ENCODE measurements at regions not wholly inside any gene's neighbourhood (a gene's known extent, or its start where the extent isn't known, plus 50 kb on each side); places are given as distances from the start of the nearest gene placed in this dataset.

- Histone ChIP-seq H3K9me3 (ENCODE audit: control insufficient read depth in 2 of 2, low read length in 2 of 2) (no peaks in the 10 kb centered on the region), H3K36me3 (ENCODE audit: control insufficient read depth, insufficient read depth, low read length) (no peaks in the 10 kb centered on the region), H3K27me3 (ENCODE audit: control insufficient read depth, insufficient read depth, low read length) (no peaks in the 10 kb centered on the region), H3K4me3 (ENCODE audit: low read depth, low read length) (no peak overlapping the region), H3K4me1 (ENCODE audit: control insufficient read depth, insufficient read depth, low read length, poor library complexity, severe bottlenecking) (no peaks in the 10 kb centered on the region), H3K27ac (ENCODE audit: insufficient read depth, low read length, poor library complexity, severe bottlenecking) (no peak overlapping the region)
- peaks cover 0 to 2% (median 0%) of the 10 kb centered on the region in 4 donors for H3K4me1 Mint-ChIP-seq
- DNase-seq (no peak), ATAC-seq (ENCODE audit: low read depth in 2 of 2) (no peak)
- H3K27me3 Mint-ChIP-seq: peaks cover 5% of the 10 kb centered on the region
- no peaks in the 10 kb centered on the region for H3K36me3 Mint-ChIP-seq
- H3K9me3 Mint-ChIP-seq: peaks cover 0 to 3% (median 0%) of the 10 kb centered on the region in 7 donors
- no peak overlapping the region for H3K4me3 Mint-ChIP-seq
- H3K27ac Mint-ChIP-seq: peak overlapping the region in 1 of 3 donors; percentile 50
These were observed 57.9 kb downstream of the FBXO2 start for GRCh38 chr1:11596295-11596694.

- Mint-ChIP-seq H3K4me3 (no peak overlapping the region), H3K9me3 (peaks cover 0 to 3% (median 0%) of the 10 kb centered on the region in 7 donors), H3K36me3 (no peaks in the 10 kb centered on the region), H3K27ac (no peak overlapping the region), H3K27me3 (peaks cover 5% of the 10 kb centered on the region), H3K4me1 (peaks cover 0 to 2% (median 0%) of the 10 kb centered on the region in 4 donors)
- Histone ChIP-seq H3K27me3 (ENCODE audit: control insufficient read depth, insufficient read depth, low read length) (no peaks in the 10 kb centered on the region), H3K9me3 (ENCODE audit: control insufficient read depth in 2 of 2, low read length in 2 of 2) (no peaks in the 10 kb centered on the region), H3K36me3 (ENCODE audit: control insufficient read depth, insufficient read depth, low read length) (no peaks in the 10 kb centered on the region), H3K4me3 (ENCODE audit: low read depth, low read length) (no peak overlapping the region), H3K27ac (ENCODE audit: insufficient read depth, low read length, poor library complexity, severe bottlenecking) (no peak overlapping the region), H3K4me1 (ENCODE audit: control insufficient read depth, insufficient read depth, low read length, poor library complexity, severe bottlenecking) (no peaks in the 10 kb centered on the region)
- DNase-seq (no peak), ATAC-seq (ENCODE audit: low read depth in 2 of 2) (no peak)
These were observed 58.9 kb downstream of the FBXO2 start for GRCh38 chr1:11595285-11595684.

- ATAC-seq (ENCODE audit: low read depth in 2 of 2): no peak
These were observed 59.6 kb downstream of the FBXO2 start for GRCh38 chr1:11594625-11595024.

GRCh38 chr1:11594222-11594621 is 60.0 kb downstream of the FBXO2 start:
- no peaks in the 10 kb centered on the region for H3K4me1 ChIP-seq (ENCODE audit: control insufficient read depth, insufficient read depth, low read length, poor library complexity, severe bottlenecking)
- Mint-ChIP-seq H3K4me3 (no peak overlapping the region), H3K27me3 (peaks cover 5% of the 10 kb centered on the region), H3K27ac (no peak overlapping the region), H3K9me3 (peaks cover 0 to 3% (median 0%) of the 10 kb centered on the region in 7 donors), H3K36me3 (no peaks in the 10 kb centered on the region), H3K4me1 (peaks cover 0 to 2% (median 0%) of the 10 kb centered on the region in 4 donors)
- DNase-seq: no peak
- no peak overlapping the region for H3K27ac ChIP-seq (ENCODE audit: insufficient read depth, low read length, poor library complexity, severe bottlenecking)
- H3K36me3 ChIP-seq (ENCODE audit: control insufficient read depth, insufficient read depth, low read length): no peaks in the 10 kb centered on the region
- no peak for ATAC-seq (ENCODE audit: low read depth in 2 of 2)
- H3K4me3 ChIP-seq (ENCODE audit: low read depth, low read length): no peak overlapping the region
- H3K27me3 ChIP-seq (ENCODE audit: control insufficient read depth, insufficient read depth, low read length): no peaks in the 10 kb centered on the region
- H3K9me3 ChIP-seq (ENCODE audit: control insufficient read depth in 2 of 2, low read length in 2 of 2): no peaks in the 10 kb centered on the region

More at GRCh38 chr1:11594625-11595024, 59.6 kb downstream of the FBXO2 start:
- DNase-seq: no peak
- Histone ChIP-seq H3K27ac (ENCODE audit: insufficient read depth, low read length, poor library complexity, severe bottlenecking) (no peak overlapping the region), H3K4me1 (ENCODE audit: control insufficient read depth, insufficient read depth, low read length, poor library complexity, severe bottlenecking) (no peaks in the 10 kb centered on the region), H3K27me3 (ENCODE audit: control insufficient read depth, insufficient read depth, low read length) (no peaks in the 10 kb centered on the region), H3K36me3 (ENCODE audit: control insufficient read depth, insufficient read depth, low read length) (no peaks in the 10 kb centered on the region), H3K9me3 (ENCODE audit: control insufficient read depth in 2 of 2, low read length in 2 of 2) (no peaks in the 10 kb centered on the region), H3K4me3 (ENCODE audit: low read depth, low read length) (no peak overlapping the region)
- H3K4me1 Mint-ChIP-seq: peaks cover 0 to 2% (median 0%) of the 10 kb centered on the region in 4 donors
- H3K27me3 Mint-ChIP-seq: peaks cover 5% of the 10 kb centered on the region
- H3K36me3 Mint-ChIP-seq: no peaks in the 10 kb centered on the region
- H3K4me3 Mint-ChIP-seq: no peak overlapping the region
- H3K27ac Mint-ChIP-seq: no peak overlapping the region
- H3K9me3 Mint-ChIP-seq: peaks cover 0 to 3% (median 0%) of the 10 kb centered on the region in 7 donors

GRCh38 chr1:11592752-11593151 is 61.5 kb downstream of the FBXO2 start:
- Mint-ChIP-seq H3K36me3 (no peaks in the 10 kb centered on the region), H3K27ac (no peak overlapping the region), H3K9me3 (peaks cover 0 to 3% (median 0%) of the 10 kb centered on the region in 7 donors), H3K4me3 (no peak overlapping the region), H3K4me1 (peaks cover 0 to 2% (median 0%) of the 10 kb centered on the region in 4 donors), H3K27me3 (peaks cover 8% of the 10 kb centered on the region)
- DNase-seq: no peak
- H3K27me3 ChIP-seq (ENCODE audit: control insufficient read depth, insufficient read depth, low read length): no peaks in the 10 kb centered on the region
- no peak for ATAC-seq (ENCODE audit: low read depth in 2 of 2)
- H3K36me3 ChIP-seq (ENCODE audit: control insufficient read depth, insufficient read depth, low read length): no peaks in the 10 kb centered on the region
- no peak overlapping the region for H3K4me3 ChIP-seq (ENCODE audit: low read depth, low read length)
- H3K9me3 ChIP-seq (ENCODE audit: control insufficient read depth in 2 of 2, low read length in 2 of 2): no peaks in the 10 kb centered on the region
- H3K27ac ChIP-seq (ENCODE audit: insufficient read depth, low read length, poor library complexity, severe bottlenecking): no peak overlapping the region
- no peaks in the 10 kb centered on the region for H3K4me1 ChIP-seq (ENCODE audit: control insufficient read depth, insufficient read depth, low read length, poor library complexity, severe bottlenecking)

- Mint-ChIP-seq H3K4me1 (no peaks in the 10 kb centered on the region), H3K27me3 (peaks cover 6% of the 10 kb centered on the region), H3K36me3 (no peaks in the 10 kb centered on the region), H3K27ac (no peak overlapping the region), H3K4me3 (no peak overlapping the region), H3K9me3 (peaks cover 0 to 3% (median 0%) of the 10 kb centered on the region in 7 donors)
- ATAC-seq (ENCODE audit: low read depth in 2 of 2) (no peak), DNase-seq (no peak)
- no peaks in the 10 kb centered on the region for H3K9me3 ChIP-seq (ENCODE audit: control insufficient read depth in 2 of 2, low read length in 2 of 2)
- no peaks in the 10 kb centered on the region for H3K4me1 ChIP-seq (ENCODE audit: control insufficient read depth, insufficient read depth, low read length, poor library complexity, severe bottlenecking)
- H3K36me3 ChIP-seq (ENCODE audit: control insufficient read depth, insufficient read depth, low read length): no peaks in the 10 kb centered on the region
- H3K4me3 ChIP-seq (ENCODE audit: low read depth, low read length): no peak overlapping the region
- H3K27ac ChIP-seq (ENCODE audit: insufficient read depth, low read length, poor library complexity, severe bottlenecking): no peak overlapping the region
- no peaks in the 10 kb centered on the region for H3K27me3 ChIP-seq (ENCODE audit: control insufficient read depth, insufficient read depth, low read length)
These were observed 63.8 kb downstream of the FBXO2 start for GRCh38 chr1:11590395-11590794.

Measured in CD4-positive, CD25-positive, alpha-beta regulatory T cell (primary cell).